Esophagus squamous epithelium (tissue), 5 donors: ENCODE measurements at regions not wholly inside any gene's neighbourhood (a gene's known extent, or its start where the extent isn't known, plus 50 kb on each side); places are given as distances from the start of the nearest gene placed in this dataset.
A peak's percentile ranks its signal among the peaks of the same experiment; 100 is the strongest.
"Not testable (repeated sequence)": the region's sequence is repeated elsewhere in the genome, so short reads cannot be mapped to it uniquely, and the experiment has no call there.

Experiments
- DNase-seq: peaks from one replicate; lab custom pipeline; 2025; lab: John Stamatoyannopoulos, UW
- H3K27ac ChIP-seq, 4 donors: fragments of 200-600 bp; sonication (generic); one replicate each; pipeline ENCODE4 v1.5.1; 2016 to 2019; ENCODE audit warnings: mild to moderate bottlenecking in 1 of 4
- H3K27me3 ChIP-seq, 4 donors: fragments of 200-600 bp; sonication (generic); 1 replicate in 3 of 4; 2 replicates in 1 of 4; pipeline versions ENCODE4 v1.5.1 to v1.6.0; 2017 to 2021; ENCODE audit warnings: antibody characterized with exemption in 1 of 4
- H3K36me3 ChIP-seq, 3 donors: fragments of 200-600 bp; sonication (generic); one replicate each; pipeline ENCODE4 v1.5.1; 2016 to 2019
- H3K4me1 ChIP-seq, 3 donors: fragments of 200-600 bp; sonication (generic); one replicate each; pipeline ENCODE4 v1.5.1; 2017 to 2019
- H3K4me3 ChIP-seq, 4 donors: fragments of 200-600 bp; sonication (generic); 1 replicate in 3 of 4; 2 replicates in 1 of 4; pipeline ENCODE4 v1.5.1; 2016 to 2019; ENCODE audit warnings: mild to moderate bottlenecking in 2 of 4, moderate library complexity in 1 of 4
- H3K9me3 ChIP-seq, 3 donors: fragments of 200-600 bp; sonication (generic); one replicate each; pipeline ENCODE4 v1.5.1; 2016 to 2019
- CTCF ChIP-seq, 6 experiments: fragments of 450-650 bp in 4 of 6; fragments of 200-600 bp in 2 of 6; sonication (generic) in 2 of 6; IDR thresholded peaks; one replicate each; pipeline ENCODE4 v1.5.1; 2016 to 2019; ENCODE audit warnings: antibody characterized with exemption in 6 of 6, mild to moderate bottlenecking in 4 of 6, moderate library complexity in 4 of 6
- POLR2A ChIP-seq, 4 donors: fragments of 450-650 bp; IDR thresholded peaks; one replicate each; pipeline ENCODE4 v1.6.1; 2017; ENCODE audit warnings: antibody characterized with exemption in 4 of 4, mild to moderate bottlenecking in 4 of 4, moderate library complexity in 3 of 4
- WGBS, 2 donors: methylation state at CpG; one replicate each; pipeline ENCODE4 v1.1.5; 2018; 5-methylcytosine and 5-hydroxymethylcytosine counted together
- intact Hi-C: fragments of 100-400 bp; cut with DNase I; formaldehyde crosslinking; loops from one replicate; pipeline ENCODE4 v1.15.0; 2022
- donor health status: DM: yes; HTN: yes; CAD: no.

- H3K27ac ChIP-seq: peak overlapping the region in 3 of 4 donors; percentile 52 to 79 (median 77)
- H3K9me3 ChIP-seq: no peaks in the 10 kb centered on the region
- H3K4me1 ChIP-seq: no peaks in the 10 kb centered on the region
- TF ChIP-seq CTCF (IDR thresholded peaks at IDR 0.05) (no peak), POLR2A (IDR thresholded peaks at IDR 0.05) (no peak)
- intact Hi-C loops: no loop called here
- H3K36me3 ChIP-seq: no peaks in the 10 kb centered on the region
- 29 to 41% methylated on average over 4 to 8 of the region's 8 CpGs for WGBS, 2 donors
- no peak overlapping the region for H3K4me3 ChIP-seq
- H3K27me3 ChIP-seq: no peaks in the 10 kb centered on the region
- no peak for DNase-seq
Observed at GRCh38 chr15:62907275-62907674, 135.3 kb upstream of the TPM1 start.

GRCh38 chr15:62908341-62908740 is 134.2 kb upstream of the TPM1 start:
- DNase-seq, H3K36me3 ChIP-seq, H3K27ac ChIP-seq, H3K4me1 ChIP-seq, H3K27me3 ChIP-seq, H3K9me3 ChIP-seq, H3K4me3 ChIP-seq, intact Hi-C loops: not testable (repeated sequence)
- WGBS, 2 donors: 74 to 89% methylated on average over 5 of the region's 5 CpGs

GRCh38 chr15:62909257-62909656 is 133.3 kb upstream of the TPM1 start:
- Histone ChIP-seq H3K36me3 (no peaks in the 10 kb centered on the region), H3K4me3 (no peak overlapping the region), H3K9me3 (no peaks in the 10 kb centered on the region), H3K27ac (no peak overlapping the region), H3K27me3 (no peaks in the 10 kb centered on the region), H3K4me1 (no peaks in the 10 kb centered on the region)
- no peak for DNase-seq
- TF ChIP-seq CTCF (IDR thresholded peaks at IDR 0.05): no peak
- TF ChIP-seq POLR2A (IDR thresholded peaks at IDR 0.05): no peak
- intact Hi-C loops: no loop called here
- WGBS, 2 donors: 80 to 83% methylated on average over 3 of the region's 3 CpGs

- Histone ChIP-seq H3K4me3 (no peak overlapping the region), H3K4me1 (no peaks in the 10 kb centered on the region), H3K27ac (no peak overlapping the region), H3K36me3 (no peaks in the 10 kb centered on the region), H3K9me3 (no peaks in the 10 kb centered on the region), H3K27me3 (no peaks in the 10 kb centered on the region)
- intact Hi-C loops: no loop called here
- TF ChIP-seq POLR2A (IDR thresholded peaks at IDR 0.05): no peak
- TF ChIP-seq CTCF (IDR thresholded peaks at IDR 0.05): no peak
- WGBS, 2 donors: 76 to 96% methylated on average over 3 of the region's 3 CpGs
- DNase-seq: no peak
Observed at GRCh38 chr15:62912282-62912681, 130.3 kb upstream of the TPM1 start.

GRCh38 chr15:62912808-62913207 is 129.7 kb upstream of the TPM1 start:
- Histone ChIP-seq H3K27me3 (no peaks in the 10 kb centered on the region), H3K36me3 (no peaks in the 10 kb centered on the region), H3K4me1 (no peaks in the 10 kb centered on the region), H3K9me3 (no peaks in the 10 kb centered on the region), H3K4me3 (no peak overlapping the region), H3K27ac (no peak overlapping the region)
- DNase-seq: no peak
- 77 to 86% methylated on average over 5 of the region's 5 CpGs for WGBS, 2 donors
- intact Hi-C loops: no loop called here
- TF ChIP-seq CTCF (IDR thresholded peaks at IDR 0.05) (no peak), POLR2A (IDR thresholded peaks at IDR 0.05) (no peak)

- H3K4me3 ChIP-seq: no peak overlapping the region
- no peak for TF ChIP-seq CTCF (IDR thresholded peaks at IDR 0.05)
- TF ChIP-seq POLR2A (IDR thresholded peaks at IDR 0.05): no peak
- DNase-seq: no peak
- H3K9me3 ChIP-seq: no peaks in the 10 kb centered on the region
- H3K36me3 ChIP-seq: no peaks in the 10 kb centered on the region
- intact Hi-C loops: no loop called here
- H3K4me1 ChIP-seq: no peaks in the 10 kb centered on the region
- H3K27ac ChIP-seq: no peak overlapping the region
- no peaks in the 10 kb centered on the region for H3K27me3 ChIP-seq
- WGBS, 2 donors: 60 to 80% methylated on average over 1 of the region's 1 CpG
Observed at GRCh38 chr15:62913246-62913645, 129.3 kb upstream of the TPM1 start.
